Urinary bladder (tissue), 3 donors: ENCODE measurements at regions not wholly inside any gene's neighbourhood (a gene's known extent, or its start where the extent isn't known, plus 50 kb on each side); places are given as distances from the start of the nearest gene placed in this dataset.

ENCODE experiments used
- DNase-seq: peaks from one replicate; pipeline ENCODE4 v3.0.0-alpha.2; 2015; ENCODE audit errors: extremely low spot score
- H3K27ac ChIP-seq: one replicate; pipeline ENCODE4 v1.5.1; 2013; ENCODE audit warnings: low read depth, mild to moderate bottlenecking, moderate library complexity
- H3K36me3 ChIP-seq: one replicate; pipeline ENCODE4 v1.6.1; 2013; ENCODE audit warnings: mild to moderate bottlenecking, moderate library complexity; ENCODE audit not compliant: insufficient read depth
- H3K4me1 ChIP-seq: one replicate; pipeline ENCODE4 v1.6.1; 2013; ENCODE audit warnings: mild to moderate bottlenecking, moderate library complexity; ENCODE audit not compliant: insufficient read depth
- H3K4me3 ChIP-seq: one replicate; pipeline ENCODE4 v1.5.1; 2013; ENCODE audit warnings: low read depth, low read length
- WGBS: extraction: QIAGEN DNeasy Blood & Tissue Kit; methylation state at CpG from one replicate; pipeline ENCODE4 v1.1.7; 2013; 5-methylcytosine and 5-hydroxymethylcytosine counted together
- donor health status: healthy with polysubstance abuse.
- donor health status: healthy.

- Histone ChIP-seq H3K4me1 (no peaks in the 10 kb centered on the region), H3K27ac (peak overlapping the region; percentile 38), H3K36me3 (no peaks in the 10 kb centered on the region), H3K4me3 (no peak overlapping the region)
- DNase-seq, result no peak
- WGBS, result 7% methylated on average over 2 of the region's 2 CpGs
These were observed 378.7 kb upstream of the TGFBR2 start for GRCh38 chr3:30227571-30228301.

GRCh38 chr3:30228302-30228631 is 378.1 kb upstream of the TGFBR2 start:
- 91% methylated on average over 2 of the region's 2 CpGs for WGBS
- no peak for DNase-seq
- Histone ChIP-seq H3K4me3 (no peak overlapping the region), H3K36me3 (no peaks in the 10 kb centered on the region), H3K4me1 (no peaks in the 10 kb centered on the region), H3K27ac (no peak overlapping the region)

- no peak for DNase-seq
- no peaks in the 10 kb centered on the region for H3K4me1 ChIP-seq
- H3K27ac ChIP-seq, result no peak overlapping the region
- H3K36me3 ChIP-seq, result no peaks in the 10 kb centered on the region
- 80% methylated on average over 3 of the region's 3 CpGs for WGBS
- H3K4me3 ChIP-seq, result no peak overlapping the region
These were observed 374.9 kb upstream of the TGFBR2 start for GRCh38 chr3:30231277-30232141.

- DNase-seq, result no peak
- H3K27ac ChIP-seq, result no peak overlapping the region
- H3K4me1 ChIP-seq, result no peaks in the 10 kb centered on the region
- WGBS, result 67% methylated on average over 5 of the region's 5 CpGs
- H3K36me3 ChIP-seq, result no peaks in the 10 kb centered on the region
- H3K4me3 ChIP-seq, result no peak overlapping the region
These were observed 374.3 kb upstream of the TGFBR2 start for GRCh38 chr3:30232142-30232541.

GRCh38 chr3:30233913-30234646 is 372.3 kb upstream of the TGFBR2 start:
- H3K27ac ChIP-seq, result no peak overlapping the region
- 45% methylated on average over 2 of the region's 2 CpGs for whole genome bisulfite sequencing
- no peak overlapping the region for H3K4me3 ChIP-seq
- no peaks in the 10 kb centered on the region for H3K36me3 ChIP-seq
- no peaks in the 10 kb centered on the region for H3K4me1 ChIP-seq
- no peak for DNase-seq

GRCh38 chr3:30236011-30236410 is 370.4 kb upstream of the TGFBR2 start:
- no peak overlapping the region for H3K27ac ChIP-seq
- no peaks in the 10 kb centered on the region for H3K36me3 ChIP-seq
- no peaks in the 10 kb centered on the region for H3K4me1 ChIP-seq
- H3K4me3 ChIP-seq, result no peak overlapping the region
- DNase-seq, result no peak
- 75% methylated on average over 3 of the region's 3 CpGs for WGBS

- no peak for DNase-seq
- Histone ChIP-seq H3K4me3 (no peak overlapping the region), H3K4me1 (no peaks in the 10 kb centered on the region), H3K36me3 (no peaks in the 10 kb centered on the region), H3K27ac (no peak overlapping the region)
- 81% methylated on average over 4 of the region's 4 CpGs for WGBS
These were observed 364.7 kb upstream of the TGFBR2 start for GRCh38 chr3:30241721-30242120.

GRCh38 chr3:30245858-30246622 is 360.4 kb upstream of the TGFBR2 start:
- Histone ChIP-seq H3K36me3 (no peaks in the 10 kb centered on the region), H3K4me1 (no peaks in the 10 kb centered on the region), H3K4me3 (no peak overlapping the region), H3K27ac (no peak overlapping the region)
- 85% methylated on average over 9 of the region's 9 CpGs for WGBS
- no peak for DNase-seq

- 75% methylated on average over 1 of the region's 1 CpG for WGBS
- H3K4me3 ChIP-seq, result no peak overlapping the region
- no peak for DNase-seq
- no peak overlapping the region for H3K27ac ChIP-seq
- no peaks in the 10 kb centered on the region for H3K4me1 ChIP-seq
- no peaks in the 10 kb centered on the region for H3K36me3 ChIP-seq
These were observed 358.0 kb upstream of the TGFBR2 start for GRCh38 chr3:30248423-30248822.

GRCh38 chr3:30252474-30252873 is 353.9 kb upstream of the TGFBR2 start:
- H3K36me3 ChIP-seq, result no peaks in the 10 kb centered on the region
- no peak for DNase-seq
- H3K4me3 ChIP-seq, result no peak overlapping the region
- no peaks in the 10 kb centered on the region for H3K4me1 ChIP-seq
- H3K27ac ChIP-seq, result no peak overlapping the region

- DNase-seq, result no peak
- H3K4me3 ChIP-seq, result no peak overlapping the region
- H3K36me3 ChIP-seq, result no peaks in the 10 kb centered on the region
- no peak overlapping the region for H3K27ac ChIP-seq
- WGBS, result 96% methylated on average over 1 of the region's 1 CpG
- no peaks in the 10 kb centered on the region for H3K4me1 ChIP-seq
These were observed 352.6 kb upstream of the TGFBR2 start for GRCh38 chr3:30253832-30254231.

GRCh38 chr3:30256474-30256873 is 349.9 kb upstream of the TGFBR2 start:
- Histone ChIP-seq H3K27ac (no peak overlapping the region), H3K36me3 (no peaks in the 10 kb centered on the region), H3K4me3 (no peak overlapping the region), H3K4me1 (no peaks in the 10 kb centered on the region)
- no peak for DNase-seq
- WGBS, result 76% methylated on average over 1 of the region's 1 CpG
